ENCODE measurements at regions not wholly inside any gene's neighbourhood (a gene's known extent, or its start where the extent isn't known, plus 50 kb on each side); places are given as distances from the start of the nearest gene placed in this dataset.

GRCh38 chr6:144816936-144817335 lies 531.8 kb downstream of the UTRN start:
- H3K4me1 ChIP-seq (ENCODE audit: control insufficient read depth, insufficient read depth, low read length): no peaks in the 10 kb centered on the region
- peaks cover 2% of the 10 kb centered on the region; the same call in 1 of the 2 replicates for H3K36me3 ChIP-seq (ENCODE audit: control insufficient read depth, insufficient read depth, low read length)
- no peaks in the 10 kb centered on the region for H3K9me3 ChIP-seq (ENCODE audit: control insufficient read depth, insufficient read depth, low read depth, low read length)
- H3K27me3 ChIP-seq (ENCODE audit: control insufficient read depth, insufficient read depth, low read length): no peaks in the 10 kb centered on the region
- in situ Hi-C loops (cut with HindIII; ENCODE audit: low pct_unique_long_range_greater_than_20kb, low sequenced_read_pairs) (no loop called here), intact Hi-C loops (cut with micrococcal nuclease; ENCODE audit: unreplicated experiment) (no loop called here)
- ChIA-PET POLR2A (no interaction called here), CTCF (no interaction called here)
- TF ChIP-seq POLR2AphosphoS5 (IDR thresholded peaks at IDR 0.05; ENCODE audit: low read depth, low read length): no peak
- no peak for TF ChIP-seq REST (IDR thresholded peaks at IDR 0.05; ENCODE audit: insufficient read depth in 1 of 2, low read depth in 2 of 2, low read length in 1 of 2)
- TF ChIP-seq SIN3A (IDR thresholded peaks at IDR 0.05; ENCODE audit: borderline replicate concordance, insufficient read depth, low read depth, low read length): no peak
- TF ChIP-seq CTCF (IDR thresholded peaks at IDR 0.05): no peak
- no peak for TF ChIP-seq TCF7L2 (IDR thresholded peaks at IDR 0.05; ENCODE audit: low read depth, low read length)
- no peak overlapping the region for H3K4me3 ChIP-seq (ENCODE audit: low read depth in 2 of 2, low read length in 2 of 2)
- no peak overlapping the region for H3K27ac ChIP-seq (ENCODE audit: low read length)
- no peak for DNase-seq (ENCODE audit: low read depth, low spot score)
- BruUV-seq (replicated peaks): no TSS peak
- no peak for ATAC-seq

- ChIA-PET CTCF (no interaction called here), POLR2A (no interaction called here)
- TF ChIP-seq SIN3A (IDR thresholded peaks at IDR 0.05; ENCODE audit: borderline replicate concordance, insufficient read depth, low read depth, low read length) (no peak), REST (IDR thresholded peaks at IDR 0.05; ENCODE audit: insufficient read depth in 1 of 2, low read depth in 2 of 2, low read length in 1 of 2) (no peak), POLR2AphosphoS5 (IDR thresholded peaks at IDR 0.05; ENCODE audit: low read depth, low read length) (no peak), CTCF (IDR thresholded peaks at IDR 0.05) (no peak), TCF7L2 (IDR thresholded peaks at IDR 0.05; ENCODE audit: low read depth, low read length) (no peak)
- H3K36me3 ChIP-seq (ENCODE audit: control insufficient read depth, insufficient read depth, low read length): peaks cover 2% of the 10 kb centered on the region; the same call in 1 of the 2 replicates
- no peaks in the 10 kb centered on the region for H3K9me3 ChIP-seq (ENCODE audit: control insufficient read depth, insufficient read depth, low read depth, low read length)
- no peaks in the 10 kb centered on the region for H3K27me3 ChIP-seq (ENCODE audit: control insufficient read depth, insufficient read depth, low read length)
- in situ Hi-C loops (cut with HindIII; ENCODE audit: low pct_unique_long_range_greater_than_20kb, low sequenced_read_pairs): no loop called here
- no peaks in the 10 kb centered on the region for H3K4me1 ChIP-seq (ENCODE audit: control insufficient read depth, insufficient read depth, low read length)
- no TSS peak for BruUV-seq (replicated peaks)
- no peak for DNase-seq (ENCODE audit: low read depth, low spot score)
- H3K4me3 ChIP-seq (ENCODE audit: low read depth in 2 of 2, low read length in 2 of 2): no peak overlapping the region
- intact Hi-C loops (cut with micrococcal nuclease; ENCODE audit: unreplicated experiment): no loop called here
- H3K27ac ChIP-seq (ENCODE audit: low read length): no peak overlapping the region
- no peak for ATAC-seq
Observed at GRCh38 chr6:144820270-144820669, 535.1 kb downstream of the UTRN start.
